GM12878 (cell line): ENCODE measurements at regions not wholly inside any gene's neighbourhood (a gene's known extent, or its start where the extent isn't known, plus 50 kb on each side); places are given as distances from the start of the nearest gene placed in this dataset.

ENCODE experiments used
- ATAC-seq: fragments of 200-7000 bp; cut with Tn5 transposase; 3 replicates; pipeline ENCODE4 v1.9.1; 2020; ENCODE audit warnings: mild to moderate bottlenecking, moderate library complexity
- BruUV-seq: library from RNA; stranded (reverse); fragments of 400-500 nt; replicated peaks from 2 replicates; lab custom pipeline; 2021; lab: Mats Ljungman, UMichigan
- CTCF ChIA-PET: fragments of 300-600 bp; sonication (Branson Sonifier 250); formaldehyde crosslinking; extraction: SDS; loops from one replicate; lab custom pipeline; 2021; ENCODE audit warnings: inconsistent platforms; lab: Yijun Ruan, JAX
- POLR2A ChIA-PET: fragments of 350-600 bp; formaldehyde crosslinking; extraction: SDS; loops from one replicate; lab custom pipeline; 2021; ENCODE audit warnings: inconsistent platforms; lab: Charles Lee
- RAD21 ChIA-PET: fragments of 300-600 bp; sonication (Branson Sonifier 250); formaldehyde crosslinking; loops from one replicate; lab custom pipeline; 2023; ENCODE audit warnings: antibody characterized with exemption; ENCODE audit not compliant: unreplicated experiment; lab: Charles Lee
- SMC1A ChIA-PET: fragments of 300-600 bp; sonication (Branson Sonifier 250); formaldehyde crosslinking; loops from one replicate; lab custom pipeline; 2023; ENCODE audit not compliant: unreplicated experiment, uncharacterized antibody; lab: Charles Lee
- DNase-seq: peaks from one replicate; pipeline ENCODE4 v3.0.0-alpha.2; 2011; ENCODE audit warnings: low read depth, low spot score
- FAIRE-seq: peaks from 3 replicates; lab custom pipeline; 2011; peaks lifted over from hg19 to GRCh38; lab: Jason Lieb, UNC
- H2AFZ ChIP-seq: 2 replicates; pipeline ENCODE4 v1.6.0; 2011; ENCODE audit warnings: low read depth, low read length, control low read depth; ENCODE audit not compliant: control insufficient read depth
- H3K27ac ChIP-seq: 2 replicates; pipeline ENCODE4 v1.5.1; 2011; ENCODE audit warnings: control low read depth; ENCODE audit not compliant: control insufficient read depth, insufficient read depth
- H3K27me3 ChIP-seq, 2 experiments: replicated peaks in 1 of 2; 2 replicates each; pipeline versions ENCODE4 v1.6.0 to v1.6.1; 2011; ENCODE audit warnings: low read length in 1 of 2; ENCODE audit not compliant: control insufficient read depth in 2 of 2, insufficient read depth in 2 of 2
- H3K36me3 ChIP-seq, 2 experiments: 2 replicates each; pipeline ENCODE4 v1.5.1; 2011; ENCODE audit warnings: low read length in 1 of 2; ENCODE audit not compliant: control insufficient read depth in 2 of 2, insufficient read depth in 2 of 2
- H3K4me1 ChIP-seq: 2 replicates; pipeline ENCODE4 v1.6.1; 2011; ENCODE audit warnings: mild to moderate bottlenecking, low read length, moderate library complexity, mixed read lengths; ENCODE audit not compliant: control insufficient read depth, insufficient read depth
- H3K4me2 ChIP-seq: 2 replicates; pipeline ENCODE4 v1.6.0; 2011; ENCODE audit warnings: control low read depth; ENCODE audit not compliant: control insufficient read depth, insufficient read depth
- H3K4me3 ChIP-seq: fragments of 200-600 bp; sonication (generic); 2 replicates; pipeline ENCODE4 v1.5.1; 2016
- H3K79me2 ChIP-seq: 2 replicates; pipeline ENCODE4 v1.6.0; 2011; ENCODE audit warnings: low read length; ENCODE audit not compliant: control insufficient read depth, insufficient read depth
- H3K9ac ChIP-seq: 2 replicates; pipeline ENCODE4 v1.8.0; 2011; ENCODE audit warnings: low read length, control low read depth, mixed read lengths; ENCODE audit not compliant: control insufficient read depth, insufficient read depth
- H3K9me3 ChIP-seq: replicated peaks from 3 replicates; pipeline ENCODE4 v1.5.1; 2011; ENCODE audit warnings: mild to moderate bottlenecking, low read length; ENCODE audit not compliant: control insufficient read depth, insufficient read depth
- H4K20me1 ChIP-seq: 2 replicates; pipeline ENCODE4 v1.6.0; 2011; ENCODE audit not compliant: control insufficient read depth, insufficient read depth
- ATF3 ChIP-seq: IDR thresholded peaks from 2 replicates; pipeline ENCODE4 v1.6.1; 2011; ENCODE audit warnings: low read depth, mild to moderate bottlenecking, low read length, moderate library complexity, borderline replicate concordance; ENCODE audit errors: extremely low read depth
- BCL3 ChIP-seq: IDR thresholded peaks from 2 replicates; pipeline ENCODE4 v1.6.1; 2011; ENCODE audit warnings: borderline replicate concordance, low read depth, mild to moderate bottlenecking, moderate library complexity, low read length; ENCODE audit not compliant: insufficient read depth, poor library complexity, severe bottlenecking
- E2F4 ChIP-seq: IDR thresholded peaks from 2 replicates; pipeline ENCODE4 v1.6.1; 2012; ENCODE audit warnings: low read depth, low read length, improper control_type of control experiment
- E2F8 ChIP-seq: fragments of 450-650 bp; IDR thresholded peaks from 2 replicates; pipeline ENCODE4 v1.6.1; 2018; ENCODE audit warnings: mild to moderate bottlenecking, low read depth, moderate library complexity; ENCODE audit not compliant: partially characterized antibody
- ELK1 ChIP-seq: IDR thresholded peaks from 2 replicates; pipeline ENCODE4 v1.6.1; 2012; ENCODE audit warnings: low read depth, low read length, improper control_type of control experiment
- IKZF2 ChIP-seq, 2 experiments: fragments of 450-650 bp; IDR thresholded peaks; 2 replicates each; pipeline ENCODE4 v1.6.1; 2017; ENCODE audit warnings: mild to moderate bottlenecking in 2 of 2, moderate library complexity in 2 of 2
- JUND ChIP-seq: IDR thresholded peaks from 2 replicates; pipeline ENCODE4 v1.6.1; 2012; ENCODE audit warnings: low read depth, mild to moderate bottlenecking, low read length, improper control_type of control experiment, moderate library complexity
- MEF2A ChIP-seq: IDR thresholded peaks from 2 replicates; pipeline ENCODE4 v1.6.1; 2011; ENCODE audit warnings: low read depth, mild to moderate bottlenecking, low read length, moderate library complexity; ENCODE audit not compliant: insufficient read depth
- MYB ChIP-seq: fragments of 150-350 bp; IDR thresholded peaks from 2 replicates; pipeline ENCODE4 v1.6.1; 2014; ENCODE audit warnings: mild to moderate bottlenecking, low read depth, low read length, borderline replicate concordance
- NR2C1 ChIP-seq: fragments of 450-650 bp; IDR thresholded peaks from 2 replicates; pipeline ENCODE4 v1.6.1; 2017; ENCODE audit warnings: antibody characterized with exemption, mild to moderate bottlenecking, moderate library complexity
- USF2 ChIP-seq: IDR thresholded peaks from 2 replicates; pipeline ENCODE4 v1.6.1; 2011; ENCODE audit warnings: low read depth, low read length, improper control_type of control experiment, borderline replicate concordance
- ZBTB4 ChIP-seq: fragments of 450-650 bp; formaldehyde crosslinking; IDR thresholded peaks from 2 replicates; pipeline ENCODE4 v1.4.0; 2022; ENCODE audit warnings: mild to moderate bottlenecking, moderate library complexity
- WGBS: methylation state at CpG from one replicate; pipeline ENCODE4 v1.1.6; 2016; ENCODE audit warnings: low lambda C conversion rate; ENCODE audit not compliant: insufficient replicate concordance, insufficient coverage; ENCODE audit errors: missing lambda C conversion rate; 5-methylcytosine and 5-hydroxymethylcytosine counted together
- in situ Hi-C: fragments of 300-500 bp; cut with MboI; formaldehyde crosslinking; loops from 9 replicates; pipeline ENCODE4 v1.14.3; 2018; ENCODE audit warnings: mixed read lengths
- intact Hi-C: fragments of 100-400 bp; cut with micrococcal nuclease; formaldehyde crosslinking; loops from one replicate; pipeline ENCODE4 v1.14.2; 2022; ENCODE audit not compliant: unreplicated experiment

GRCh38 chr9:20228096-20228495 is 394.2 kb downstream of the MLLT3 start:
- POLR2A ChIA-PET = no interaction called here
- Histone ChIP-seq H2AFZ (no peak overlapping the region), H3K9me3 (no peaks in the 10 kb centered on the region), H3K27me3 (no peaks in the 10 kb centered on the region), H3K4me2 (no peak overlapping the region), H4K20me1 (no peaks in the 10 kb centered on the region), H3K79me2 (no peaks in the 10 kb centered on the region), H3K4me3 (no peak overlapping the region), H3K36me3 (no peaks in the 10 kb centered on the region), H3K27ac (no peak overlapping the region), H3K9ac (no peak overlapping the region), H3K4me1 (no peaks in the 10 kb centered on the region)
- RAD21 ChIA-PET = interaction anchor here (1.1 kb wide), 1 partner anchor 32 kb away, joined by 3 read pairs; no protein-coding TSS in a partner anchor
- FAIRE-seq = no peak
- SMC1A ChIA-PET = interaction anchor here (0.9 kb wide), 1 partner anchor 9 kb away, joined by 3 read pairs; no protein-coding TSS in a partner anchor
- no TSS peak for BruUV-seq
- CTCF ChIA-PET = interaction anchor here (1.0 kb wide), 1 partner anchor 301 kb away, joined by 3 read pairs; no protein-coding TSS in a partner anchor
- intact Hi-C loops (no loop called here), in situ Hi-C loops (no loop called here)
- no peak for ATAC-seq
- no peak for DNase-seq
- WGBS = 68% methylated on average over 2 of the region's 2 CpGs
- TF ChIP-seq USF2 = no peak
- TF ChIP-seq MYB = no peak
- TF ChIP-seq ZBTB4 (CRISPR knock-in tag) = no peak
- no peak for TF ChIP-seq IKZF2 (IDR thresholded peaks at IDR 0.05)
- no peak for TF ChIP-seq ATF3
- TF ChIP-seq JUND = no peak
- TF ChIP-seq ELK1 = no peak
- no peak for TF ChIP-seq BCL3
- TF ChIP-seq NR2C1 = no peak
- TF ChIP-seq E2F8 = no peak
- no peak for TF ChIP-seq E2F4
- TF ChIP-seq MEF2A = no peak
